ENCODE measurements at regions not wholly inside any gene's neighbourhood (a gene's known extent, or its start where the extent isn't known, plus 50 kb on each side); places are given as distances from the start of the nearest gene placed in this dataset.
A peak's percentile ranks its signal among the peaks of the same experiment; 100 is the strongest.
"Not testable (repeated sequence)": the region's sequence is repeated elsewhere in the genome, so short reads cannot be mapped to it uniquely, and the experiment has no call there.

DNA sequence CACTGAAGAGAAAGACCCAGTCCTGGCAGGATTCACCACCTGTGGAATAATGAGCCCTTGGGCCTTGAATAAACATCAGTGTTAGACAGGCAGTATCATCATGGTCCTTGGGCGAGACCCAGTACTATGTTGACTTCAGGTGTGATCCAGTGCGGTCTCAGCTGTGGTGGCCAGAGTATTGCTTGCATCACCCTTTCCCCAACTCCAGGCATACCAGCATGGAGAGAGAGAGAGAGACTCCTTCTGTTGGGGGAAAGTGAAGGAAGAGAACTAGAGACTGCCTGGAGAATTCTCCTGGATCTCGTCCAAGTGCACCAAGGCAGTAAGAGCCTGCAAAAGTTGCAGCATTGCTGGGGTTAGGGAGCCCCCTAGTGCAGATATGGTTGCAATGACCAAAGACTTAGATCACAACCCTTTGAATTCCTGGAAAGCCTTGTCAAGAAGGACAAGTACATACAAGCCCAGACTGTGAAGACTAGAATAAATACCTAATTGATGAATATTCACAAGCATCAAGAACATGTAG, 61.1 kb upstream of the VAMP7 start:
- no peaks in the 10 kb centered on the region for H3K4me1 ChIP-seq (ENCODE audit: low read length)
- H3K79me2 ChIP-seq (ENCODE audit: low read length) = no peaks in the 10 kb centered on the region
- no peaks in the 10 kb centered on the region for H3K9me3 ChIP-seq (ENCODE audit: low read length)

DNA sequence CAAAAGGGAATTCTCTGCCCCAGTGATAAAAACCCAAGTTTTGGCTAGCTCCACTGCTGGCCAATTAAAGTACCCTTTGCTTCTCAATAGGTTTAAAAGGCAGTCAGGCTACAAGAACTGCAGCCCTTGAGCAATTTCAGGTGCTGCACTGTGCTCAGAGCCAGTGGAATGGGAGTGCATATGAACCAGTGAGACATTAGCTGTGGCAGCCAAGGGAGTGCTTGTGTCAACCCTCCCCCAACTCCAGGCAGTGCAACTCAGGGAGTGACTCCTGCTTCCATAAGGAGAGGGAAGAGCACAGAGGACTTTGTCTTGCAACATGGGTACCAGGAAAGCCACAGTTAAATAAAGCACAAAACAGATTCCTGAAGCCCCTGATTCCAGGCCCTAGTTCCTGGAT, 61.6 kb upstream of the VAMP7 start:
- no peaks in the 10 kb centered on the region for H3K9me3 ChIP-seq (ENCODE audit: low read length)
- no peaks in the 10 kb centered on the region for H3K4me1 ChIP-seq (ENCODE audit: low read length)
- H4K20me1 ChIP-seq (ENCODE audit: insufficient read depth, low read depth, low read length) = no peaks in the 10 kb centered on the region
- no peak overlapping the region for H3K4me3 ChIP-seq (ENCODE audit: low read length)
- H3K9me2 ChIP-seq (replicated peaks; ENCODE audit: insufficient read depth, low read length) = no peaks in the 10 kb centered on the region
- H3K27me3 ChIP-seq (ENCODE audit: low read length) = no peaks in the 10 kb centered on the region
- H2AFZ ChIP-seq (ENCODE audit: low read length) = no peak overlapping the region
- no peak overlapping the region for H3K9ac ChIP-seq (ENCODE audit: low read length)
- no peak for DNase-seq
- H3K79me2 ChIP-seq (ENCODE audit: low read length) = no peaks in the 10 kb centered on the region
- H3K36me3 ChIP-seq (ENCODE audit: insufficient read depth, low read length) = no peaks in the 10 kb centered on the region
- H3K27ac ChIP-seq (ENCODE audit: low read length) = no peak overlapping the region
- no peak overlapping the region for H3K4me2 ChIP-seq (ENCODE audit: low read depth, low read length, poor library complexity, severe bottlenecking)

More for the DNA sequence above, 61.1 kb upstream of the VAMP7 start:
- Histone ChIP-seq H3K27me3 (ENCODE audit: low read length) (no peaks in the 10 kb centered on the region), H3K4me3 (ENCODE audit: low read length) (no peak overlapping the region), H4K20me1 (ENCODE audit: insufficient read depth, low read depth, low read length) (no peaks in the 10 kb centered on the region), H3K27ac (ENCODE audit: low read length) (no peak overlapping the region), H3K4me2 (ENCODE audit: low read depth, low read length, poor library complexity, severe bottlenecking) (no peak overlapping the region), H3K36me3 (ENCODE audit: insufficient read depth, low read length) (no peaks in the 10 kb centered on the region), H2AFZ (ENCODE audit: low read length) (no peak overlapping the region), H3K9ac (ENCODE audit: low read length) (no peak overlapping the region), H3K9me2 (replicated peaks; ENCODE audit: insufficient read depth, low read length) (no peaks in the 10 kb centered on the region)
- DNase-seq = peak; percentile 86

DNA sequence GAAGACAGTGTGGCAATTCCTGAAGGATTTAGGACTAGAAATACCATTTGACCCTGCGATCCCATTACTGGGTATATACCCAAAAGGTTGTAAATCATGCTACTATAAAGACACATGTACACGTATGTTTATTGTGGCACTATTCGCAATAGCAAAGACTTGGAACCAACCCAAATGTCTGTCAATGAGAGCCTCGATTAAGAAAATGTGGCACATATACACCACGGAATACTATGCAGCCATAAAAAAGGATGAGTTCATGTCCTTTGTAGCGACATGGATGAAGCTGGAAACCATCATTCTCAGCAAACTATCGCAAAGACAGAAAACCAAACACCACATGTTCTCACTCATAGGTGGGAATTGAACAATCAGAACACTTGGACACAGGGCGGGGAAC, 66.8 kb upstream of the VAMP7 start:
- H3K4me3 ChIP-seq (ENCODE audit: low read length); H3K9me3 ChIP-seq (ENCODE audit: low read length); H3K36me3 ChIP-seq (ENCODE audit: insufficient read depth, low read length); H3K4me1 ChIP-seq (ENCODE audit: low read length); DNase-seq; H3K9ac ChIP-seq (ENCODE audit: low read length); H3K27ac ChIP-seq (ENCODE audit: low read length); H3K27me3 ChIP-seq (ENCODE audit: low read length); H2AFZ ChIP-seq (ENCODE audit: low read length); H4K20me1 ChIP-seq (ENCODE audit: insufficient read depth, low read depth, low read length); H3K9me2 ChIP-seq (replicated peaks; ENCODE audit: insufficient read depth, low read length); H3K4me2 ChIP-seq (ENCODE audit: low read depth, low read length, poor library complexity, severe bottlenecking); H3K79me2 ChIP-seq (ENCODE audit: low read length): not testable (repeated sequence)

GRCh38 chrX:155779831-155780230, 101.3 kb upstream of the VAMP7 start:
- Histone ChIP-seq H3K27me3 (ENCODE audit: low read length) (no peaks in the 10 kb centered on the region), H3K4me1 (ENCODE audit: low read length) (no peaks in the 10 kb centered on the region), H3K36me3 (ENCODE audit: insufficient read depth, low read length) (no peaks in the 10 kb centered on the region), H2AFZ (ENCODE audit: low read length) (no peak overlapping the region), H3K4me3 (ENCODE audit: low read length) (no peak overlapping the region), H4K20me1 (ENCODE audit: insufficient read depth, low read depth, low read length) (no peaks in the 10 kb centered on the region), H3K9ac (ENCODE audit: low read length) (no peak overlapping the region), H3K9me3 (ENCODE audit: low read length) (no peaks in the 10 kb centered on the region), H3K9me2 (replicated peaks; ENCODE audit: insufficient read depth, low read length) (no peaks in the 10 kb centered on the region), H3K4me2 (ENCODE audit: low read depth, low read length, poor library complexity, severe bottlenecking) (no peak overlapping the region), H3K79me2 (ENCODE audit: low read length) (no peaks in the 10 kb centered on the region), H3K27ac (ENCODE audit: low read length) (no peak overlapping the region)
- DNase-seq = no peak

DNA sequence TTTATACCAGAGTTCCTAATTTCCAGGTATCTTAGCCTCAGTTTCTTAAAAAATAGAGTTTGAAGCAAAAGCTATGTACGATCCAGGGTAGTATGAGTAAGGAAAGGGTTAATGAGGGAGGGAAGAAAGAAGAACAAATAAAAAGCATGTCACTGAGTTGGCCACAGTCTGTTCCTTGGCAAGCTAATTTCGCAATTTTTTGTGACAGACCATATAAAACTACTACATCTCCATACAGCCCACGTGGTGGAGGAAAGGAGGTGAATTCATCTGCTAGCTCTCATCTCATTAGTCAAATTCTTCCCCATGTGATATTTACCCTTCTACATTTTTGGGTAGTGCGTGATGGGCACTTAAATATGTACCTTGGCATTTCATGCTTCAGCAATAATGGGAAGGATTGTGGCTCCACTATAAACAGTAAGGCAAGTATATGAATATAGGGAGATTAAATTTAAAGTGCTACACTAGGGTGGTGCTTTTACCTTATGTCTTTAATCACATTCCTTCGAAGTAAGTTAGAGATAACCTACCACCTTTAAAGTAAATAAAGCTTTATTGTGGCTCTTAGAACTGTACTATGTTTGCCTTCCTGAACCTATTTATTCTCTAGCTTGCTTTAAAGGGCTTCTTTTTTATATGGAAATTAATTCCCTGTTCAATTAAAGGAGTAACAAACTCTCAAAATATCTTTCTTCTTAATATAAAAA, 102.1 kb upstream of the VAMP7 start:
- H3K9me3 ChIP-seq (ENCODE audit: low read length) = no peaks in the 10 kb centered on the region
- H3K9me2 ChIP-seq (replicated peaks; ENCODE audit: insufficient read depth, low read length) = no peaks in the 10 kb centered on the region
- no peaks in the 10 kb centered on the region for H4K20me1 ChIP-seq (ENCODE audit: insufficient read depth, low read depth, low read length)
- H2AFZ ChIP-seq (ENCODE audit: low read length) = no peak overlapping the region
- DNase-seq = no peak
- no peak overlapping the region for H3K9ac ChIP-seq (ENCODE audit: low read length)
- no peaks in the 10 kb centered on the region for H3K36me3 ChIP-seq (ENCODE audit: insufficient read depth, low read length)
- no peaks in the 10 kb centered on the region for H3K27me3 ChIP-seq (ENCODE audit: low read length)
- no peaks in the 10 kb centered on the region for H3K79me2 ChIP-seq (ENCODE audit: low read length)
- H3K4me1 ChIP-seq (ENCODE audit: low read length) = no peaks in the 10 kb centered on the region
- H3K27ac ChIP-seq (ENCODE audit: low read length) = no peak overlapping the region
- H3K4me3 ChIP-seq (ENCODE audit: low read length) = no peak overlapping the region
- H3K4me2 ChIP-seq (ENCODE audit: low read depth, low read length, poor library complexity, severe bottlenecking) = no peak overlapping the region

GRCh38 chrX:155774387-155774786, 106.8 kb upstream of the VAMP7 start:
- Histone ChIP-seq H3K27me3 (ENCODE audit: low read length) (no peaks in the 10 kb centered on the region), H4K20me1 (ENCODE audit: insufficient read depth, low read depth, low read length) (no peaks in the 10 kb centered on the region), H3K79me2 (ENCODE audit: low read length) (no peaks in the 10 kb centered on the region), H3K9me2 (replicated peaks; ENCODE audit: insufficient read depth, low read length) (no peaks in the 10 kb centered on the region), H2AFZ (ENCODE audit: low read length) (no peak overlapping the region), H3K4me3 (ENCODE audit: low read length) (no peak overlapping the region), H3K4me2 (ENCODE audit: low read depth, low read length, poor library complexity, severe bottlenecking) (no peak overlapping the region), H3K36me3 (ENCODE audit: insufficient read depth, low read length) (no peaks in the 10 kb centered on the region), H3K9ac (ENCODE audit: low read length) (no peak overlapping the region), H3K27ac (ENCODE audit: low read length) (no peak overlapping the region), H3K9me3 (ENCODE audit: low read length) (no peaks in the 10 kb centered on the region), H3K4me1 (ENCODE audit: low read length) (no peaks in the 10 kb centered on the region)
- no peak for DNase-seq

- no peak overlapping the region for H3K4me3 ChIP-seq (ENCODE audit: low read length)
These were observed 113.0 kb upstream of the VAMP7 start for GRCh38 chrX:155767876-155768769.

GRCh38 chrX:155767051-155767875, 113.9 kb upstream of the VAMP7 start:
- H3K9me3 ChIP-seq (ENCODE audit: low read length) = no peaks in the 10 kb centered on the region

More at GRCh38 chrX:155767876-155768769, 113.0 kb upstream of the VAMP7 start:
- no peak for DNase-seq
- Histone ChIP-seq H3K9me2 (replicated peaks; ENCODE audit: insufficient read depth, low read length) (no peaks in the 10 kb centered on the region), H3K79me2 (ENCODE audit: low read length) (no peaks in the 10 kb centered on the region), H3K4me2 (ENCODE audit: low read depth, low read length, poor library complexity, severe bottlenecking) (no peak overlapping the region), H2AFZ (ENCODE audit: low read length) (no peak overlapping the region), H3K27me3 (ENCODE audit: low read length) (no peaks in the 10 kb centered on the region), H3K9ac (ENCODE audit: low read length) (no peak overlapping the region), H3K36me3 (ENCODE audit: insufficient read depth, low read length) (no peaks in the 10 kb centered on the region), H3K9me3 (ENCODE audit: low read length) (no peaks in the 10 kb centered on the region), H4K20me1 (ENCODE audit: insufficient read depth, low read depth, low read length) (no peaks in the 10 kb centered on the region), H3K4me1 (ENCODE audit: low read length) (no peaks in the 10 kb centered on the region), H3K27ac (ENCODE audit: low read length) (no peak overlapping the region)

More at GRCh38 chrX:155767051-155767875, 113.9 kb upstream of the VAMP7 start:
- Histone ChIP-seq H3K9me2 (replicated peaks; ENCODE audit: insufficient read depth, low read length) (no peaks in the 10 kb centered on the region), H3K36me3 (ENCODE audit: insufficient read depth, low read length) (no peaks in the 10 kb centered on the region), H3K27ac (ENCODE audit: low read length) (no peak overlapping the region), H3K4me2 (ENCODE audit: low read depth, low read length, poor library complexity, severe bottlenecking) (no peak overlapping the region), H3K79me2 (ENCODE audit: low read length) (no peaks in the 10 kb centered on the region), H3K4me3 (ENCODE audit: low read length) (no peak overlapping the region), H2AFZ (ENCODE audit: low read length) (no peak overlapping the region), H3K27me3 (ENCODE audit: low read length) (no peaks in the 10 kb centered on the region), H3K9ac (ENCODE audit: low read length) (no peak overlapping the region), H4K20me1 (ENCODE audit: insufficient read depth, low read depth, low read length) (no peaks in the 10 kb centered on the region), H3K4me1 (ENCODE audit: low read length) (no peaks in the 10 kb centered on the region)
- DNase-seq = no peak
